ENCODE measurements at regions not wholly inside any gene's neighbourhood (a gene's known extent, or its start where the extent isn't known, plus 50 kb on each side); places are given as distances from the start of the nearest gene placed in this dataset.

DNA sequence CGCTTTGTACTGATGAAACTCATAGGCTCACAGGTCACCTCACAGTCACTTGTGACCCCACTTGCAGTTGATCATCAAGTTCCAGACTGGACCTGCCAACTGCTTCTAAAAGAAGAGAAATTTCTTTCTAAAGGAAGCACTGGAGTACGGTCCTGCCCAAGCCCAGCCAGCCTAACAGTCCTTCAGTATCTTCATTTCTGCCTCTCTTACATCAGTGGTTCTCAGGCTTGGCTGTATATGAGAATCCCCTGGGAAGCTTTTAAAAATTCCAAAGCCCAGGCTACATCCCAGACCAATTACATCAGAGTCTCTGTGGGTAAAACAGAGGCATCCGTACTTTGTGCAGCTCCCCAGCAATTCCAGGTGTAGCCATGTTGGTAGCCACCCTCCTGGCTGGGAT, 282.1 kb downstream of the NFIB start:
- no peak for DNase-seq (ENCODE audit: low spot score)

DNA sequence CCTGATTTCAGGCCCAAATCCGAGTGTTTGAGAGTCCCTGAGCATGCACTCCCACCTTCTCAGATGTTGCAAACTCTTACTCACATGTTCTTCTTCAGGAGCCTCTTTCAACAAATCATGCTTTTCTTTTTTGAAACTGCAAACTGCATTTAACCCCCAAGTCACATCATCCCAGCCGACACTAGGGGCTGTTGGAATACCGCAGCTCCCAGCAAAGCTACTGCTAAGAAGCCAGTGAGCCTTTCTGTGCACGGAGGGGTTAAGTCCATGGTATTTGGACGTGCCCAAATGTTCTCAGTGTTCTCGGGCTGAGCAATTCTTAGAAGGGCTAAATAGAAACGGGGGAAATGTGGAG, 282.9 kb downstream of the NFIB start:
- DNase-seq (ENCODE audit: low spot score): no peak

- DNase-seq (ENCODE audit: low spot score): no peak
Observed at GRCh38 chr9:14030375-14031059, 283.4 kb downstream of the NFIB start.

GRCh38 chr9:14029806-14030374, 284.1 kb downstream of the NFIB start:
- DNase-seq (ENCODE audit: low spot score): no peak

DNA sequence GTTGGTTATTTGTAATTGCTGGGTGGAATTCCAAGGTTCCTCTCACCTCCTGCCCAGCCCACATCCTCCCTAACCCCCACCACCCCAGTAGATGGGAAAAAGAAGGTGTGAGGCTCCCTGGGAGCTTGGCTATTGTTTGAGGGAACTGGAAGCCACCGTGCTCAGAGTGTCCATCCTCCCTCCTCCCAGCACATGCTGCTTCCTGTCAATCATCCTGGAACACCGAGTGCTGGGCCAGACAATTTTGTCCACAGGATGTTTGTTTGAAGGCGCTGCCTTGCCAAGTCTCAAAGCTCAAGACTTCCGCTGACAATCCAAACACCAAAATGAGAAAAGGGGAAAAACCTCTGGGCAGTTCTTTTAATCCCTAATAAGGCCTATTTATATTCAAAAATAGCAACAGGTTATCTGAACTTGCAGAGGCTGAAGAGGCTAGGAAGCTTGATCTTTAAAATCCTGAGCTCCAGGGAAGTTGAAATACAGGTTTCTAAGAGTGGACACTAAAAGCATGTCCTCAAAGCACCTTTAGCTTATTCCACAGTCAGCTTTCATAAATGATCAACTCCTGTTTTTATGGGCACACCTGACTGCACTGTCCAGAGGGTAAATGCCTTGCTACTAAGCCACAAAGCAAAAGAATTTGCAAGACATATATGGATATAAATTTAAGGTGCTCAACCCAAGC, 286.7 kb downstream of the NFIB start:
- no peak for DNase-seq (ENCODE audit: low spot score)

DNA sequence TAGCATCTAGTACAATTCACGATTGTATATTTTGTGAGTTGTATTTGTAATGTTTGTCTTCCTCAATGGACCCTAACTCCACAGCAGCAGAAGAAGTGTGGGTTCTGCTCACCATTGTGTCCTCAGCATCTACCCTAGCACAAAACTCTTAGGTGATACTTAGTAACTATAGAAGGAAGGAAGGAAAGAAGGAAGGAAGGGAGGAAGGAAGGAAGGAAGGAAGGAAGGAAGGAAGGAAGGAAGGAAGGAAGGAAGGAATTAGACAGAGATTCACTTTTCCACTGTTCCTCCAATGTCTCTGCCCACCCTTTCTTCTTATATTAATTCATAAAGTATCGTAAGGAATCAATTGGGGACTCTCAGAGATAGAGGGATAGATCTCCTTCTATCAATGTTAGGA, 288.2 kb downstream of the NFIB start:
- no peak for DNase-seq (ENCODE audit: low spot score)

DNA sequence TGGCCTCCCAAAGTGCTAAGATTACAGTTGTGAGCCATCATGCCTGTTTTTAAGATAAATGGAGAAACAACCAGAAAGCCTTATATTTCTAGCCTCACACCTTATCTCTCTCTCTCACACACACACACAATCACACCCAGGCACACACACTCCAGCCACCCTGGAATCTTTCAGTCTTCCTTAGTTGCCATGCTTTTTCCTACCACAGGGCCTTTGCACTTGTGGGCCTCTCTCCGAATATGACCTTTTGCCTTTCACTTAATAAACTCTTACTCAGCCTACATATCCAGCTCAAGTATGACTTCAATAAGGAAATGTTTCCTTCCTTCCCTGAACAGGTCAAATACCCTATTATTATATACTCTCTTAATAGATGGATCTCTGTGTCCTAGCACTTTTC, 290.7 kb downstream of the NFIB start:
- DNase-seq (ENCODE audit: low spot score): no peak

GRCh38 chr9:14021871-14022525, 291.9 kb downstream of the NFIB start:
- no peak for DNase-seq (ENCODE audit: low spot score)

- DNase-seq (ENCODE audit: low spot score): no peak
Observed at GRCh38 chr9:14018081-14018480, 295.9 kb downstream of the NFIB start.

DNA sequence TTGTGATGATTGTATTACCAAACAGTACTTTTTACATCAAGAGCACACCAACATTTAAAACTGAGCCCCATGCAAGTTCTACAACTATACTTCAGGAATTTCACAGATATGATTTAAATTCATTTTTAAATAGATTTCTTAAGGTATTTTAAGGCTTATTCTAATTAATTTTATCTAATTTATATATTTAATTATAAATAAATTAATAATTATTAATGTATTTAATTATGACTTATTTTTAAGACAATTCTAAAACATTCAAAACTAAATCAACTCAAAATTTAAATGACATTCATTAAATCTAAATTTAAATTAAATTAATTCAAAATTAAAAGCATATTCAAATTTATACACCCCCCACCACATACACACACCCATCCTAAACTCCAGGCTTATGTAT, 299.2 kb downstream of the NFIB start:
- DNase-seq (ENCODE audit: low spot score): no peak

- DNase-seq (ENCODE audit: low spot score): no peak
Observed at GRCh38 chr9:14014218-14014617, 299.7 kb downstream of the NFIB start.

DNA sequence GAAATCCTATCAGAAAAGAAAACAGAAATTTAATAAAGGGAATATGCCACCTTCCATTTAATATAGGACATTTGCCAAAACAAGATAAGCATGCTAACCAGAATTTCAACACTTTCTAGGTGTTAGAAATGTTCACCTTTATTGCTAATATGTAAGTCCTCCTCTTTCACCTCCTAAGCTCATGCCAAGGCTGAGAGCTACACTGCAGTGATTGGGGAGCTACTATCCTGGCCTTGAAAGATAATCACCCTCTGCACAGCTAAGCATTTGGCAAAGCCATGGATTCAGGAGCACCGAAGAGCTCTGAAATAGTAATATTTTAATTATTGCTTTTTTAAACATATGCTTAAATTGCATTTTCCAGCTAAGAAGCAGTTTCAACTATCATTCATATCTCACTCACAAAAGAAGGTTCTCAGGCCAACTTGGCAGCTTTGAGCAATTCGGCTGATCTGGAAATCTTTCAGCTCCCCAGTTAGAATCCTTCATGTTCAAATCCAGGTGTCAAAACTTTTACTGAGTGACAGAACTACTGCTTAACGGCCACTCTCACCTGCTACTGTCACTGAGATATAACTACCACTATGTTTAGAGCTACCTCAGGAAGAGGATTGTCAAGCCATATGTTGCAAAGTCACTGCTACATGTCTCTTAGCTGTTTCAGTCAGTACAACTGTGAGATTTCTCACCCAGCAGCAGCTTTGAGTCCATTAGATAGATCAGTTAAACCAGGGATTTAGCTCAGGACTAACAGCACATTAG, 302.0 kb downstream of the NFIB start:
- DNase-seq (ENCODE audit: low spot score): no peak

DNA sequence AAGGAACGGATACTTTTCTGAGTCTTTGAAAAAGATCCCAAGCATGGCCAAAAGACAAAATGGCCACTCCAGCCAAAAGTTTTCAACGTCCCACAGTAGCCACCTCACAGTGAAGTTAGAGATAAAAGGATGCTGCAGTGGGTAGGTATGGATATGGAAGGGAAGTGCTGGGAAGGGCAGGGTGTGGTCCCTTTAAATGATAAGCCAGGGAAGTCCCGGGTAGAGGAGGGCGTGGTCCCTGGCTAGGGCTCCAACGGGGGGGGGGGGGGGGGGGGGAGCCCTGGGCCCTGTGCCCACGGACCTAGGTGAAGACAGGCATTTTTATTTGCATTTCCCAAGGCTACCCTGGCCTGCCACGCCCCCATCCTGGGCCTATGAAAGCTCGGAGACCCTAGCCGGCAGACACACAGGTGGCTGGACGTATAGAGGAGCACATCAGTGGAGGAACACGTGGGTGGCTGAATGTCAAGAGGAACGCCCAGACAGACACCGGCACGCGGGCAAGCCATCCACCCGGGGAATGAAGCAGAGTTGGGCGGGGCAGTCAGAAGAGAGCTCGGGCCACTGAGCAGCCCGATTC, 306.7 kb downstream of the NFIB start:
- DNase-seq (ENCODE audit: low spot score): no peak

DNA sequence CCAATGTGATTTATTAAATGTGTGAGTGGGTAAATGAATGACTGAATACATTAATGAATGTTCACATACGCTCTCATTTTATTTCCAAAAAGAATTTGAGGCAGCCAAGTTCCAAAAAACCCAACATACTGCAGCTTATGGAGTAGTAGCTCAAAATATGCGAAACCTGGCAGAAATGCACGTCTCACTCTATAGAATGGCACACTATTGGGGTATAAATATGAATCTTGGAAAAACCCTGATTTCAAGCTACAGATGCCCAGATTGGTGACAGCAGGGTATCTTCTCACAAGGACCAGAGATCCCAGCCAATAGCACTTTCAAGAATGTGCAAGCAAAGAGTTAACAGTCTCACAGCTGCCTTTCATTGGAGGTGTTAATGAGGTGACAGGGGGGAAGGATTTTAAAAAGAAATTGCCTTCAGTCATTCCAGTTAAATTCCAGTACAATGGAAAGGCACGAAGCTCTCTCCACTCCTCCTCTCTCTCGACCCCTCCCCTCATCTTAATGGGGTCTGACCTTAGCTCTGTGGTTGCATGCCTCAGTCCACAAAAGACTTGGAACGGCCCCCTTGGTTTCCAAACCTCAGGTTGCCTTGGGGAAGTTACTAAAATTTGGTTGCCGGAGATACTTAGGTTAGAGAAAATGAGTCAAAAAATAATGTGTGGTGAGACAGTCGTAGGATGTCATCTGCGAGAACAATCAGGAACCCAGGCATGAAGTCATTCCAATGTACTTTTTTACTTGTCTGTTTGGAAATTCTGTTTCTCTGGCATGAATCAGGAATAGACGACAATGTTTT, 307.4 kb downstream of the NFIB start:
- DNase-seq (ENCODE audit: low spot score): no peak

GRCh38 chr9:14004110-14004509, 309.8 kb downstream of the NFIB start:
- DNase-seq (ENCODE audit: low spot score): no peak

DNA sequence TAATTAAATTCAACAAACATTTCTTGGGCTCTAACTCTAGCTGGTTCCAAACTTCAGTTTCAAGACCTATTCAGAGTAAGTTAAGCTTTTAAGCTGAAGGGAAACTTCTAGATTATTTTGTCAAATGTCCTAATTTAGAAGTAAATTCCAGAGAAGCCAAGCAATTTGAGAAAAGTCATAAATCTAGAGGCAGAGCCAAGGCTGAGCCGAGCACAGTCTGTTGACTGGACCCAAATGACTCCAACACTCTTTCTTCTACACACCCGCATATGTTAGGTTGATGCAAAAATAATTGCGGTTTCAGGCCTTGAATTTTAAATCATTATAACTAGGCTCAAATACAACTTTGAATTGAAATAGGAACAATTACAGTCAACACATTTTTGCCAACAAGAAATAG, 319.7 kb downstream of the NFIB start:
- no peak for DNase-seq (ENCODE audit: low spot score)

- no peak for DNase-seq (ENCODE audit: low spot score)
Observed at GRCh38 chr9:13993632-13994185, 320.2 kb downstream of the NFIB start.

DNA sequence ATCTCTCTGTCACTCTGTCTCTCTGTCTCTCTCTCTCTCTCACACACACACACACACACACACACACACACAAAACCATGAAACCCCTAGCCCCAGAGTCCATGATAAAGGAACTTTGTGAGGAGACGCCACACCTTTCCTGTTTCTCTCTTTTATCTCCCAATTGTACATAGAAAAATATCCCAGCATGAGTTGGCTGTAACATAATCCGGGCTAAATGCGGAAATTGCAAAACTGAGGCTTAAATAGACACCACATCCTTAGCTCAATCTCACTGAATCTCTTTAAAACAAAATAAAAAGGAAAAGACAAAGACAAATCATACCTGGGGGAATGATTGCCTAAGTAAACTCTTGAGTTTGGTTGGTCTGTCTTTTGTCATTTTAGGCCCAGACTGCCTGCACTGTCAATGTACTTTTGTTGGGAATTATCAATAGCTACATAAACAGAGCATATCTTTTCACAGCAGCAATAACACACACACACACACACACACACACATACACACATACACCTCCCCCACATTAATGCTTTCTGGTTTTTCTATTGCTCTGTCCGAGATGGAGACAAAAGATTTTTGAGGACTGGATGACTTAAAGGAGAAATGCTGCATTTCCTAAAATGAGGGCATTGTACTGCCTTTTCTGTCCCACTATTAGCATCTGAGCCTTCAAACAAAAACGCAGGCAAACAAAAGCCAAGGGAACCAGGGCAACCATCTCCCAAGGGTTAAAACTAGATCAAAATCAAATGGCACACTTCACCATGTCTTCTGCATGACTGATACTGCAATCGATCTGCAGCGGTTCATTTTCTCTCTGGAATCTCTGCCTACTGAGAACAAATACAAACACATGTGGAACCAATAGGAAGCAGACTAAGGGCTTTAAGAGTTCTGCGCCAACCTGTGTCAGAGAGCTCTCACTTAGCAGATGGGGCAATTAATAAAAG, 321.5 kb downstream of the NFIB start:
- DNase-seq (ENCODE audit: low spot score): no peak

DNA sequence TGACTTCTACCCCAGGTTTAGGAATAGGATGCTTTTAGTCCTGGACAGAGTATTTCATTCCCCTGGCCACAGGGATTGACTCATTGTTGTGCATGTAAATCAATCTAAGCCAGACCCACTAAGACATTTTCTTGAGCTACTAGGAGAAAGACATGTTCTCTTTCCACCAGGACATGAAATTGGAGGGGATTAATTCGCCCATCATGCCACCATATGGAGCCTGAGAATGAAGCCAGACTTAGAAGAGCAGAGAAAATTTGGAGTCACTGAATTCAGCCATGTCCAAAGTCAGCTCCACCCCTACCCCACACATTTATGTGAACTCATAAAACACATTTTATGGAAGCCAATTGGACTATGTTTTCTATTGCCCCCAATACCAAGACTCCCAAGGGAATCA, 322.5 kb downstream of the NFIB start:
- DNase-seq (ENCODE audit: low spot score): no peak

DNA sequence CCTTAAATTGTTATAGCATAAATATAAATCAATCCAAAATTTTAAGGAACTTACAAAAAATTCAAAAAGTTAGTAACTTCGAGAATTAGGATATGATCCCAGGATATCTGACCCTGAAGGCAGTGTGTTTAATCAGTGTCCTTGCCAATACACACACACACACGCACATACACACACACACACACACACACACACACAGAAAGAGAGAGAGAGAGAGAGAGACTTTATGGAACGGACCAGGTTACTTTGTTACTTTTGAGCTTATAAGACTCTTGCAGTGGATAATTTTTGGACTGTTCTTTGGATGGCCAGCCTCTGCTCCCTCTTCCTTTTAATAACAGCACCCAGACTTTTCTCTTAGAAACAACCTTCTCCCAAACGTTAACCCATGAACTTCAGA, 322.9 kb downstream of the NFIB start:
- no peak for DNase-seq (ENCODE audit: low spot score)

All from cerebellar cortex (tissue), 1 donor.